ENCODE measurements at regions not wholly inside any gene's neighbourhood (a gene's known extent, or its start where the extent isn't known, plus 50 kb on each side); places are given as distances from the start of the nearest gene placed in this dataset.

GRCh38 chr13:69296130-69296529, 811.5 kb upstream of the ATXN8OS start:
- Histone ChIP-seq H3K9me3 (ENCODE audit: low read depth) (no peaks in the 10 kb centered on the region), H3K36me3 (no peaks in the 10 kb centered on the region), H3K4me1 (ENCODE audit: low read depth) (no peaks in the 10 kb centered on the region), H3K27ac (no peak overlapping the region), H3K4me3 (no peak overlapping the region), H3K27me3 (no peaks in the 10 kb centered on the region)
- TF ChIP-seq CTCF (IDR thresholded peaks at IDR 0.05; ENCODE audit: low read depth, low read length), result no peak
- DNase-seq (ENCODE audit: low read depth in 1 of 2, low spot score in 1 of 2), result no peak

- H3K27ac ChIP-seq, result no peak overlapping the region
- H3K4me1 ChIP-seq (ENCODE audit: low read depth), result no peaks in the 10 kb centered on the region
- H3K36me3 ChIP-seq, result no peaks in the 10 kb centered on the region
- no peak overlapping the region for H3K4me3 ChIP-seq
- no peak for TF ChIP-seq CTCF (IDR thresholded peaks at IDR 0.05; ENCODE audit: low read depth, low read length)
- no peak for DNase-seq (ENCODE audit: low read depth in 1 of 2, low spot score in 1 of 2)
- no peaks in the 10 kb centered on the region for H3K9me3 ChIP-seq (ENCODE audit: low read depth)
- no peaks in the 10 kb centered on the region for H3K27me3 ChIP-seq
Measured at GRCh38 chr13:69292789-69293425, 814.7 kb upstream of the ATXN8OS start.

DNA sequence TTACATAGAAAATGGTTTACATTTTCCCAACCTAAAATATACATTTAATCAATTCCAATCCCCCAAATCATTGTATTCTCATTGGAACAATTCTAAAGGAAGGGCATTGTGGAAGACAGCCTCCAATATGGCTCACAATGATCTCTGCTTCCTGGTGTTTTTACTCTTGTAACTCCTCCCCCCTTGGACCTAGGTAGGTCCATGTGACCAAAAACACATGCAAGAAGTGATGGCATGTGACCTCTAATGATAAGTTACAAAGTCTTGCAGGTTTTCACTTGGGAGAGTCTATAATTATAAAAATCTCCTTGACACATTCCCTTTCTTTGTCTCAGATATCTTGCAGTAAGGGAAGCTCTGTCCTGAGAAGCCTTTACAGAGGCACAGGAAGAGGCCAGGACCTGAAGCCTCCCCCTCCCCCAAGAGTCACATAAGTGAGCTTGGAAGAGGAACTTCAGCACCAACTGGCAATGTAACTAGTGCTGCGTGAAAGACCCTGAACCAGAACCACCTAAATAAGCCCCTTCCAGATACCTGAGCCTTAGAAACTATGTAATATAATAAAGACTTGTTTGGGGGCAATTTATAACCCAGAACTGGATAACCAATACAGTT, 816.2 kb upstream of the ATXN8OS start:
- Histone ChIP-seq H3K36me3 (no peaks in the 10 kb centered on the region), H3K4me1 (ENCODE audit: low read depth) (no peaks in the 10 kb centered on the region)

DNA sequence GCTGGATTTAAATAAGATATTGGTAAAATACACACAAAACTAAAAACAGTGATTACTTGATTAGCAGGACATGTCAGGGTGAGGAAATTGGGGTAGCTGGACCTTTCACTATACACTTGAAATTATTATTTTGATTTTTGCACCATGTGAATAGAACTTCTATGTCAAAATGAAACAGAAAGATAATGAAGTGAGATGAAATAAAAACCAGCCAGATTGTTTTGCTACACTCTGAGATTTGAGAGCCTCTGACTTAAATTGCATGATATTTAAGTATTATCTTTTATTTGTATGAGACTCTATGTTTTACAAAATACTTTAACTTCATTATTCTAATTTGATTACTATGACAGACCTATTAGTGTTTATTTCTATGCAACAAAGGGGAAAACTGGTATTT, 819.6 kb upstream of the ATXN8OS start:
- no peak for DNase-seq (ENCODE audit: low read depth in 1 of 2, low spot score in 1 of 2)
- Histone ChIP-seq H3K4me3 (no peak overlapping the region), H3K27ac (no peak overlapping the region), H3K27me3 (no peaks in the 10 kb centered on the region), H3K36me3 (no peaks in the 10 kb centered on the region), H3K4me1 (ENCODE audit: low read depth) (no peaks in the 10 kb centered on the region), H3K9me3 (ENCODE audit: low read depth) (no peaks in the 10 kb centered on the region)
- TF ChIP-seq CTCF (IDR thresholded peaks at IDR 0.05; ENCODE audit: low read depth, low read length), result no peak

More for the DNA sequence above, 816.2 kb upstream of the ATXN8OS start:
- no peak for DNase-seq (ENCODE audit: low read depth in 1 of 2, low spot score in 1 of 2)
- H3K27ac ChIP-seq, result no peak overlapping the region
- no peaks in the 10 kb centered on the region for H3K9me3 ChIP-seq (ENCODE audit: low read depth)
- TF ChIP-seq CTCF (IDR thresholded peaks at IDR 0.05; ENCODE audit: low read depth, low read length), result no peak
- no peak overlapping the region for H3K4me3 ChIP-seq
- H3K27me3 ChIP-seq, result no peaks in the 10 kb centered on the region

DNA sequence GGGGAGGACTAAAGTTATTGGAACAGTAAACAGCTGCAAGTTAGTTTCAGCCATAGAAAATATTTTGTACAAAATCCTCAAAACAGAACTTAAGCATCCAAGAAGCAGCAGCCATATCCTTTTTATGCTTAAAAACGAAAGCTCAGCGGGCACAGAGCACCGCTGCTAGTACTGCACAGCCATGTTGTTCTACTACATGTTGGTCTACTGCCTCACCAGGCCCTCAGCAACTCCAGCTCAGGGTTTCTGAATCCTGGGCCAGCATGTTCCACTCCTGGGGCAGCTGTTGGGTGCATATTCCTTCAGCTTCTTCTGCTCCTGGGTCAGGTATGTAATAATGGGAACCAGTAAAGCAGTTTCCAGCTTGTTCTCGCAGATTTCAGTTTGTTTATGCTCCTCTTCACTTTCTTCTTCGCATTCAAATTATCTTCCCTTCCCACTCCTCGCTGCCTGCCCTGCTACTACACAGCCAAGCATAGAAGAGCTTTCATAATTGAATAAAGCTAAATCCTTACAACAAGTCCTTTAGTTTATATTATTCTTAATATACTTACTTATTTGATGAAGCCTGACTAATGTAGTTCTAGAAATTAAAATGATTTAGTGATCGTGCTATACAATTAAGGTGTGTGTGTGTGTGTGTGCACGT, 820.5 kb upstream of the ATXN8OS start:
- no peak for TF ChIP-seq CTCF (IDR thresholded peaks at IDR 0.05; ENCODE audit: low read depth, low read length)
- Histone ChIP-seq H3K4me1 (ENCODE audit: low read depth) (no peaks in the 10 kb centered on the region), H3K9me3 (ENCODE audit: low read depth) (no peaks in the 10 kb centered on the region), H3K36me3 (no peaks in the 10 kb centered on the region), H3K27ac (no peak overlapping the region), H3K27me3 (no peaks in the 10 kb centered on the region), H3K4me3 (no peak overlapping the region)
- DNase-seq (ENCODE audit: low read depth in 1 of 2, low spot score in 1 of 2), result no peak
